Muscle of leg (tissue), 3 donors: ENCODE measurements at regions not wholly inside any gene's neighbourhood (a gene's known extent, or its start where the extent isn't known, plus 50 kb on each side); places are given as distances from the start of the nearest gene placed in this dataset.

ENCODE experiments used
- DNase-seq: peaks from one replicate; pipeline ENCODE4 v3.0.0; 2013
- H3K27ac ChIP-seq: one replicate; pipeline ENCODE4 v1.5.1; 2013; ENCODE audit warnings: mild to moderate bottlenecking, low read length, control low read depth
- H3K27me3 ChIP-seq: one replicate; pipeline ENCODE4 v1.6.1; 2013; ENCODE audit warnings: low read length; ENCODE audit not compliant: control insufficient read depth, insufficient read depth
- H3K36me3 ChIP-seq: one replicate; pipeline ENCODE4 v1.6.1; 2013; ENCODE audit warnings: low read length; ENCODE audit not compliant: control insufficient read depth, insufficient read depth
- H3K4me1 ChIP-seq: one replicate; pipeline ENCODE4 v1.6.1; 2013; ENCODE audit warnings: low read length; ENCODE audit not compliant: control insufficient read depth, insufficient read depth
- H3K4me3 ChIP-seq: one replicate; pipeline ENCODE4 v1.5.1; 2013; ENCODE audit warnings: low read length, control low read depth
- H3K9me3 ChIP-seq: replicated peaks from 2 replicates; pipeline ENCODE4 v1.6.1; 2013; ENCODE audit warnings: low read depth, low read length; ENCODE audit not compliant: control insufficient read depth
- WGBS: methylation state at CpG from one replicate; pipeline ENCODE4 v1.1.5; 2013; ENCODE audit warnings: missing lambda C conversion rate; ENCODE audit not compliant: insufficient coverage; 5-methylcytosine and 5-hydroxymethylcytosine counted together

- Histone ChIP-seq H3K27me3 (no peaks in the 10 kb centered on the region), H3K9me3 (no peaks in the 10 kb centered on the region), H3K36me3 (no peaks in the 10 kb centered on the region), H3K4me3 (no peak overlapping the region), H3K27ac (no peak overlapping the region), H3K4me1 (no peaks in the 10 kb centered on the region)
- no CpG with 5 or more reads among the region's 1 CpG for WGBS
- no peak for DNase-seq
Observed at GRCh38 chr18:53990485-53990884, 234.0 kb downstream of the MBD2 start.

GRCh38 chr18:53984021-53984420, 240.4 kb downstream of the MBD2 start:
- Histone ChIP-seq H3K27ac (no peak overlapping the region), H3K4me3 (no peak overlapping the region), H3K36me3 (no peaks in the 10 kb centered on the region), H3K9me3 (peaks cover 6% of the 10 kb centered on the region), H3K4me1 (no peaks in the 10 kb centered on the region), H3K27me3 (no peaks in the 10 kb centered on the region)
- no peak for DNase-seq
- no CpG with 5 or more reads among the region's 3 CpGs for WGBS

- Histone ChIP-seq H3K4me3 (no peak overlapping the region), H3K27me3 (no peaks in the 10 kb centered on the region), H3K36me3 (no peaks in the 10 kb centered on the region), H3K27ac (no peak overlapping the region), H3K4me1 (no peaks in the 10 kb centered on the region), H3K9me3 (peaks cover 14% of the 10 kb centered on the region)
- no CpG with 5 or more reads among the region's 1 CpG for WGBS
- no peak for DNase-seq
Observed at GRCh38 chr18:53971331-53971730, 253.1 kb downstream of the MBD2 start.

GRCh38 chr18:53952700-53953099, 271.8 kb downstream of the MBD2 start:
- Histone ChIP-seq H3K9me3 (no peaks in the 10 kb centered on the region), H3K27ac (no peak overlapping the region), H3K36me3 (no peaks in the 10 kb centered on the region), H3K4me1 (no peaks in the 10 kb centered on the region), H3K4me3 (no peak overlapping the region), H3K27me3 (no peaks in the 10 kb centered on the region)
- WGBS: no CpG with 5 or more reads among the region's 3 CpGs
- DNase-seq: no peak

GRCh38 chr18:53950545-53950944, 273.9 kb downstream of the MBD2 start:
- H3K4me3 ChIP-seq: no peak overlapping the region
- WGBS: 40% methylated on average over 1 of the region's 1 CpG
- DNase-seq: no peak

GRCh38 chr18:53948991-53949390, 275.5 kb downstream of the MBD2 start:
- DNase-seq: no peak
- Histone ChIP-seq H3K9me3 (peaks cover 10% of the 10 kb centered on the region), H3K4me1 (no peaks in the 10 kb centered on the region), H3K27me3 (no peaks in the 10 kb centered on the region), H3K27ac (no peak overlapping the region), H3K4me3 (no peak overlapping the region), H3K36me3 (no peaks in the 10 kb centered on the region)

More at GRCh38 chr18:53950545-53950944, 273.9 kb downstream of the MBD2 start:
- H3K27ac ChIP-seq: no peak overlapping the region
- no peaks in the 10 kb centered on the region for H3K9me3 ChIP-seq
- H3K27me3 ChIP-seq: no peaks in the 10 kb centered on the region
- H3K4me1 ChIP-seq: no peaks in the 10 kb centered on the region
- H3K36me3 ChIP-seq: no peaks in the 10 kb centered on the region

- WGBS: 67% methylated on average over 4 of the region's 5 CpGs
- no peak overlapping the region for H3K4me3 ChIP-seq
- peaks cover 19% of the 10 kb centered on the region for H3K9me3 ChIP-seq
- H3K36me3 ChIP-seq: no peaks in the 10 kb centered on the region
- no peaks in the 10 kb centered on the region for H3K4me1 ChIP-seq
- H3K27me3 ChIP-seq: no peaks in the 10 kb centered on the region
- no peak for DNase-seq
- H3K27ac ChIP-seq: no peak overlapping the region
Observed at GRCh38 chr18:53947092-53947640, 277.3 kb downstream of the MBD2 start.

GRCh38 chr18:53946594-53946993, 277.9 kb downstream of the MBD2 start:
- H3K4me3 ChIP-seq: no peak overlapping the region
- H3K4me1 ChIP-seq: no peaks in the 10 kb centered on the region
- no CpG with 5 or more reads among the region's 1 CpG for WGBS

GRCh38 chr18:53944721-53945120, 279.7 kb downstream of the MBD2 start:
- WGBS: 71% methylated on average over 2 of the region's 4 CpGs
- Histone ChIP-seq H3K27ac (no peak overlapping the region), H3K9me3 (peaks cover 21% of the 10 kb centered on the region), H3K27me3 (no peaks in the 10 kb centered on the region), H3K4me1 (no peaks in the 10 kb centered on the region), H3K4me3 (no peak overlapping the region), H3K36me3 (no peaks in the 10 kb centered on the region)
- DNase-seq: no peak

More at GRCh38 chr18:53946594-53946993, 277.9 kb downstream of the MBD2 start:
- Histone ChIP-seq H3K36me3 (no peaks in the 10 kb centered on the region), H3K27me3 (no peaks in the 10 kb centered on the region), H3K27ac (no peak overlapping the region), H3K9me3 (peaks cover 21% of the 10 kb centered on the region)
- DNase-seq: no peak

- Histone ChIP-seq H3K4me1 (no peaks in the 10 kb centered on the region), H3K27me3 (no peaks in the 10 kb centered on the region), H3K4me3 (no peak overlapping the region), H3K9me3 (peaks cover 21% of the 10 kb centered on the region), H3K27ac (no peak overlapping the region), H3K36me3 (no peaks in the 10 kb centered on the region)
- WGBS: no CpG with 5 or more reads among the region's 1 CpG
- DNase-seq: no peak
Observed at GRCh38 chr18:53943326-53943860, 281.1 kb downstream of the MBD2 start.
